Skeletal muscle cell (primary cell): ENCODE measurements at regions not wholly inside any gene's neighbourhood (a gene's known extent, or its start where the extent isn't known, plus 50 kb on each side); places are given as distances from the start of the nearest gene placed in this dataset.

Experiments used
- DNase-seq: peaks from one replicate; pipeline ENCODE4 v3.0.0-alpha.2; 2010; ENCODE audit warnings: low read depth
- H3K4me3 ChIP-seq: 2 replicates; pipeline ENCODE4 v1.5.1; 2011; ENCODE audit warnings: low read depth, mild to moderate bottlenecking, control low read depth, low read length, moderate library complexity

DNA sequence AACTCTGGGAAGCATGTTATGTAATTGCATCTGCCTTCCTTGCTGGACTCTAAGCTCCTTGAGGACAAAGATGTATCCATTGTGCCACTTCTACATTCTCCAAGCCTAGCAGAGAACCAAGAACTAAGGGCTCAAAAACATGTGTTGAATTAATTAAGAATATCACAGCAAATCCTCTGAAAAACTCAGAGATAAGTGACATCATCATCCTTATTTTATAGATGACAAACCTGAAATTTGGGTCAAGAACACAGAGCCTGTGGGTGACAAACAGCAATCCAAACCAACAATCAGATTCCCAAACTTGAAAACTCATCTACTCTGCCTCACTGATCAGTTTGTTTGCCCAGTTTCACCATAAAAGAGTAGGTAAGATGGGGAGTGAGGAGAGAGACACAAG lies 503.6 kb upstream of the LRRN3 start:
- no peak overlapping the region for H3K4me3 ChIP-seq
- no peak for DNase-seq

- no peak for DNase-seq
- no peak overlapping the region for H3K4me3 ChIP-seq
Observed at GRCh38 chr7:110590415-110590814, 500.5 kb upstream of the LRRN3 start.

- DNase-seq: no peak
- H3K4me3 ChIP-seq: no peak overlapping the region
Observed at GRCh38 chr7:110591341-110591740, 499.6 kb upstream of the LRRN3 start.

DNA sequence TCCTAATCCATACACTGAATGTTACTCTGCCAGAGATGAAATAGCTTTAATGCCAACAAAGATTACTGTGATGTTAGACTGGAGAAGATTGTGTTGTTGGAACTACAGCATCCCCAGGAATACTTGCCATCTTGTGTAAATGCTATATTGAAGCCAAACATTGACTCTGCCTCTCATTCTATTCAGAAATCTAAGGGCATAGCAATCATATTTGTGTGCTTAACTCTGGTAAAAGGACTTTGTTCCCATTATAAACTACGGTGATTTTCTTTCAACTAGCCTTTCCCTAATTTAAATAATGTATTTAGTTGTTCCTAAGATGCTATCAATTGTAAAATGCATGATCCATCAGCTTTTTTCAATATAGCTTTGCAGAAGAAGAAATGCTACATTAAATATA lies 498.4 kb upstream of the LRRN3 start:
- no peak overlapping the region for H3K4me3 ChIP-seq
- DNase-seq: no peak

GRCh38 chr7:110593355-110593754 lies 497.6 kb upstream of the LRRN3 start:
- H3K4me3 ChIP-seq: no peak overlapping the region
- DNase-seq: no peak

DNA sequence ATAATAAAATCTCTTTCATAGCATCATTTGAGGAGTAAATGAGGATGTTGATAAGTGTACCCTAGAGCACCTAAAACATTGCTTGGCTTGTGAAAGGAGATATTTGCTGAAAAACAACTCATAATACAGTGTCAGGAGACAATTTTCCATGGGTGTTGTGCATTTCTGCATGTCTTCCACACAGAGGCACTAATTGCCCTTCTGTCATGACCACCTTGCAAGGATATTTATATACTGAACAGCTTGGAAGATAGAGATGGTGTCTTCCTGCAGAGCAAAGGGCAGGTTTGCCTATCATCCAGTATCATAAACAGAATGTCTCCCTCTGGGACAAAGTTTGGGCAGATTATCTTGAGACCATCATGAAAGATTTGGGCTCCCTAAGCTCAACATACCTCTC lies 495.2 kb upstream of the LRRN3 start:
- DNase-seq: no peak
- no peak overlapping the region for H3K4me3 ChIP-seq

DNA sequence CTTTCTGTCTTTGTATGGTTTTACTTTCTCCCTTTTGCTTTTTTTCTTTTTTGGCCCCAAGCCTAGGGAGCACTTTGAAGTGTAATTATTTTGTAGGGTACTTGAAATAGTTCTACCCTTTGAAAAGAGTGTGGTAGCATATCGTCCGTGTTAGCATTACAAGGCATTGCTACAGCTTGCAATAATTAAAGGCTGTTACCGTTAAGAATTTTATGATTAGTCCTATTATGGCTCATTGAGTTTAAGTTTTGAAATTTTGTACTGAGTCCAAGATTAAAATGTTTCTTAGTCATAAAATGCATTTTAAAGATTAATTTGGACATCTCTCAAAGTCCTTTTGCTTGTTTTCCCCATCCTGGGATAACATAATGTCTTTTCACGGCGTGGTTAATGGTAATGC lies 490.0 kb upstream of the LRRN3 start:
- no peak for DNase-seq
- no peak overlapping the region for H3K4me3 ChIP-seq

GRCh38 chr7:110601710-110602109 lies 489.2 kb upstream of the LRRN3 start:
- H3K4me3 ChIP-seq: no peak overlapping the region
- no peak for DNase-seq

- no peak overlapping the region for H3K4me3 ChIP-seq
- DNase-seq: no peak
Observed at GRCh38 chr7:110604206-110604605, 486.7 kb upstream of the LRRN3 start.

DNA sequence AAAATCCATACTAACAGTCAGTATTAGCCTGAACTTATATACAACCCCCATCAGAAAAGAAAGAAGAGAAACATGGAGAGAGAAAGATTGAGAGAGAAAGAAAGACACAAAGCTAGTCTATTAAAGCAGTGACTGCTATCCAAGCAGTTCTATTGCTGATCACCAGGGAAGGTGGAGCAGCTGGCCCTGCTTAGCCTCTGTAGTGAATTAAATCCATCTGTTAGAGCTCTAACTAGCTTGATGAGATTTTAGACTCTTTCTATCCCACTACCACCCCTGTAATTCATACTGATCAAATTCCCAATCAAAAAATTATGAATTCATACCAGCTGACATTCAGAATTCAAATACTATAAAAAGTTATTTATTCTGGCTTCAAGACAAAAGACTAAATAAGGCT lies 486.0 kb upstream of the LRRN3 start:
- no peak overlapping the region for H3K4me3 ChIP-seq
- no peak for DNase-seq

DNA sequence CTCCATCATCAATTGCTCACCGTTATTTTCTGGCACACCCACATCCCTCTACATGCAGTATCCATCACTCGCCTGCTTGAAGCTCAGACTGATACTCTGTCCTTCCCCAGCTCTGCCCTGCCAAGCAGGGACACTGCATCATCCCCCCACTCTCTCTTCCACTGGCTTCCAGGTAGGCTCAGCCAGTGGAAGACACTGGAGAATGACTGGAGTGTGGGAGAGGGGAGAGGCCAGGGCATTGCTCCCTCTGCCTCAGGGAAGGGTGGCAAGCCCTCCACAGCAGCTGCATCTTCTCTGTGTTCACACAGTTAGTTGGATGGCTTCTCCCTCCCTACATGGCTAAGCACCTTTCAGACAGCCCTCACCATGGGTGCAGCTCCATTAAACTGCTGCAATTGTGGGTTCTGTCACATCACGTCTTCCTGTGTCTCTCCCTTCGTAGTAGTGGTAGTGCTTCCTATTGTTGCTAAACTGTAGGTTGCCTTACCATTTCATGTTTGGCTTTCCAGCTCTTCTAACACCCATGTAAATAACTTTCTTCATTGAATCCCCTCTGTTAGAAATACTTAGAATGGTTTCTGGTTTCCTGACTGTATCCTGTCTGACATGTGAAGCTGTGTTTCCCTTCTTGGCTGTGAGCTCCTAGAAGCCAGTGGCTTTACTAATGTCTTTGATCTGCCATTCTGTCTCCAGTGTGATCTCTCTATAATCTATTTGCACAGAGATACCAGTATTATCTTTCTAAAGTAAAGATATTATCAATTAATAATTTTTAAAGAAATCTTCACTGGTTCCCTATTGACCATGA lies 483.7 kb upstream of the LRRN3 start:
- no peak overlapping the region for H3K4me3 ChIP-seq
- DNase-seq: no peak

GRCh38 chr7:110609336-110609735 lies 481.6 kb upstream of the LRRN3 start:
- no peak for DNase-seq
- H3K4me3 ChIP-seq: no peak overlapping the region

DNA sequence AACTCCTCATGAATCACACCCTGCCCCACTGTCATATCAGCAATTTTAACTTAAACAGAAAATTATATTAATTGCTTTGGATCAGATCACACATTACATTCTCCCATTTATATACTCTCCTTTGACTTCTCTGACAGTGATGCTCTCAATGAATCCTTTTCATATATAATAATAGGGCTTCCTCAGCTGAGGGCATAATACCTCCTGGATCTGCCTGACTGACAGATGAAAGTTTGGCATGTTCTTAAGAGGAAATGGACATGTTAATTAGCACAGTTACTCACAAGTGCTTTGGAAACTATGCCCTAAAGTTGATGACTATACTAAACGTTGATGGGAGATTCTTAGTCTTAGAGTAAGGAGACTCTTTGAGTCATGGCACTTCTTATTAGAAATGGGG lies 478.2 kb upstream of the LRRN3 start:
- DNase-seq: no peak
- H3K4me3 ChIP-seq: no peak overlapping the region
